SK-N-SH (cell line): ENCODE measurements at regions not wholly inside any gene's neighbourhood (a gene's known extent, or its start where the extent isn't known, plus 50 kb on each side); places are given as distances from the start of the nearest gene placed in this dataset.
A peak's percentile ranks its signal among the peaks of the same experiment; 100 is the strongest.

ENCODE experiments used
- CTCF ChIA-PET: fragments of 300-600, 350-600 bp; formaldehyde crosslinking; extraction: SDS; loops from one replicate; lab custom pipeline; 2021; lab: Yijun Ruan, JAX
- POLR2A ChIA-PET: fragments of 350-600 bp; sonication (Branson Sonifier 250); formaldehyde crosslinking; extraction: SDS; loops from one replicate; lab custom pipeline; 2020; ENCODE audit warnings: antibody characterized with exemption, inconsistent platforms; lab: Yijun Ruan, JAX
- DNase-seq: peaks from one replicate; pipeline ENCODE4 v3.0.0; 2012
- H2AFZ ChIP-seq: fragments of 200-600 bp; sonication (generic); 2 replicates; pipeline ENCODE4 v1.8.1; 2016; ENCODE audit warnings: antibody characterized with exemption, mild to moderate bottlenecking, low read depth
- H3F3A ChIP-seq: fragments of 200-600 bp; sonication (generic); replicated peaks from 2 replicates; pipeline ENCODE3; 2016; ENCODE audit warnings: antibody characterized with exemption, mild to moderate bottlenecking; ENCODE audit not compliant: insufficient read depth
- H3K27ac ChIP-seq, 2 experiments: fragments of 200-500 bp in 1 of 2; fragments of 200-600 bp in 1 of 2; sonication (Bioruptor generic) in 1 of 2; sonication (generic), shearing (Covaris generic) in 1 of 2; 2 replicates each; pipeline versions ENCODE4 v1.5.1 to v1.6.1; 2014 to 2016; ENCODE audit warnings: low read depth in 2 of 2, inconsistent platforms in 1 of 2, low read length in 1 of 2, mild to moderate bottlenecking in 1 of 2, mixed read lengths in 1 of 2
- H3K27me3 ChIP-seq: fragments of 200-600 bp; sonication (generic), shearing (Covaris generic); 2 replicates; pipeline ENCODE4 v1.6.1; 2016; ENCODE audit warnings: mixed run types; ENCODE audit not compliant: insufficient read depth
- H3K36me3 ChIP-seq, 2 experiments: fragments of 200-500 bp in 1 of 2; fragments of 200-600 bp in 1 of 2; sonication (Bioruptor generic) in 1 of 2; sonication (generic) in 1 of 2; replicated peaks in 1 of 2; 2 replicates each; pipeline versions ENCODE3 to v1.5.1; 2014 to 2016; ENCODE audit warnings: low read length in 1 of 2, mild to moderate bottlenecking in 1 of 2; ENCODE audit not compliant: insufficient read depth in 2 of 2, control insufficient read depth in 1 of 2
- H3K4me1 ChIP-seq, 2 experiments: fragments of 200-500 bp in 1 of 2; fragments of 200-600 bp in 1 of 2; sonication (Bioruptor generic) in 1 of 2; sonication (generic), shearing (Covaris generic) in 1 of 2; 2 replicates each; pipeline versions ENCODE4 v1.5.1 to v1.6.1; 2014 to 2016; ENCODE audit warnings: low read depth in 1 of 2, low read length in 1 of 2, mixed run types in 1 of 2; ENCODE audit not compliant: insufficient read depth in 2 of 2, control insufficient read depth in 1 of 2
- H3K4me2 ChIP-seq: fragments of 200-600 bp; sonication (generic), shearing (Covaris generic); 2 replicates; pipeline ENCODE4 v1.6.1; 2017; ENCODE audit warnings: mixed run types
- H3K4me3 ChIP-seq, 2 experiments: fragments of 200-500 bp in 1 of 2; fragments of 200-600 bp in 1 of 2; sonication (Bioruptor generic) in 1 of 2; sonication (generic), shearing (Covaris generic) in 1 of 2; 2 replicates each; pipeline versions ENCODE4 v1.5.1 to v1.8.1; 2014 to 2016; ENCODE audit warnings: low read depth in 2 of 2, inconsistent platforms in 1 of 2, low read length in 1 of 2, mild to moderate bottlenecking in 1 of 2, mixed read lengths in 1 of 2, moderate library complexity in 1 of 2
- H3K79me2 ChIP-seq: fragments of 200-600 bp; sonication (generic); 2 replicates; pipeline ENCODE4 v1.8.1; 2017; ENCODE audit warnings: mild to moderate bottlenecking; ENCODE audit not compliant: insufficient read depth
- H3K9ac ChIP-seq: fragments of 200-600 bp; sonication (generic); 2 replicates; pipeline ENCODE4 v1.6.1; 2017; ENCODE audit warnings: mixed run types
- H3K9me2 ChIP-seq: fragments of 200-600 bp; sonication (generic); 2 replicates; pipeline ENCODE4 v1.6.1; 2017; ENCODE audit warnings: mixed run types
- H3K9me3 ChIP-seq: fragments of 200-600 bp; sonication (generic); 2 replicates; pipeline ENCODE4 v1.6.1; 2017; ENCODE audit warnings: mixed run types, mild to moderate bottlenecking, moderate library complexity
- H4K20me1 ChIP-seq: fragments of 200-600 bp; sonication (generic); 2 replicates; pipeline ENCODE4 v1.6.1; 2017; ENCODE audit warnings: mild to moderate bottlenecking, mixed run types; ENCODE audit not compliant: insufficient read depth
- CTCF ChIP-seq: fragments of 200-600 bp; sonication (generic); IDR thresholded peaks from 2 replicates; pipeline ENCODE4 v1.6.1; 2017; ENCODE audit warnings: antibody characterized with exemption, mild to moderate bottlenecking, moderate library complexity
- EP300 ChIP-seq, 2 experiments: IDR thresholded peaks; 2 replicates each; pipeline versions ENCODE4 v1.4.0 to v1.6.1; 2012; ENCODE audit warnings: borderline replicate concordance in 1 of 2, low read depth in 1 of 2, low read length in 1 of 2
- FOXM1 ChIP-seq: IDR thresholded peaks from 2 replicates; pipeline ENCODE4 v1.4.0; 2012; ENCODE audit warnings: low read depth, mild to moderate bottlenecking
- GABPA ChIP-seq: IDR thresholded peaks from 2 replicates; pipeline ENCODE4 v1.4.0; 2012; ENCODE audit warnings: low read depth, mild to moderate bottlenecking
- GATA2 ChIP-seq: sonication (generic); formaldehyde crosslinking; IDR thresholded peaks from 2 replicates; pipeline ENCODE4 v1.5.0; 2020; ENCODE audit warnings: mild to moderate bottlenecking, missing genetic modification reagents
- MEF2A ChIP-seq: IDR thresholded peaks from 2 replicates; pipeline ENCODE4 v1.4.0; 2012; ENCODE audit warnings: low read depth, borderline replicate concordance
- POLR2AphosphoS5 ChIP-seq: IDR thresholded peaks from 2 replicates; pipeline ENCODE4 v1.6.1; 2012; ENCODE audit warnings: low read depth, low read length
- RXRA ChIP-seq: IDR thresholded peaks from 2 replicates; pipeline ENCODE4 v1.4.0; 2012; ENCODE audit warnings: low read depth, mild to moderate bottlenecking, borderline replicate concordance
- SMC3 ChIP-seq: IDR thresholded peaks from 2 replicates; pipeline ENCODE4 v1.6.1; 2012; ENCODE audit warnings: low read depth, low read length, improper control_type of control experiment
- TEAD4 ChIP-seq: IDR thresholded peaks from 2 replicates; pipeline ENCODE4 v1.4.0; 2012; ENCODE audit warnings: mild to moderate bottlenecking, borderline replicate concordance; ENCODE audit not compliant: insufficient read depth
- USF1 ChIP-seq: IDR thresholded peaks from 2 replicates; pipeline ENCODE4 v1.4.0; 2012; ENCODE audit warnings: low read depth, borderline replicate concordance
- YY1 ChIP-seq: IDR thresholded peaks from 2 replicates; pipeline ENCODE4 v1.4.0; 2012; ENCODE audit warnings: low read depth, mild to moderate bottlenecking
- WGBS: methylation state at CpG from one replicate; pipeline ENCODE4 v1.1.6; 2017; ENCODE audit warnings: low lambda C conversion rate; 5-methylcytosine and 5-hydroxymethylcytosine counted together
- TF ChIP-seq, protein P1 (sequence below): IDR thresholded peaks from 2 replicates; pipeline ENCODE4 v1.4.0; 2012; ENCODE audit warnings: low read depth
- TF ChIP-seq, protein P2 (sequence below): IDR thresholded peaks from 2 replicates; pipeline ENCODE4 v1.4.0; 2012; ENCODE audit warnings: low read depth, borderline replicate concordance
- TF ChIP-seq, protein P3 (sequence below): IDR thresholded peaks from 2 replicates; pipeline ENCODE4 v1.6.1; 2012; ENCODE audit warnings: mild to moderate bottlenecking, low read depth, low read length, moderate library complexity
- TF ChIP-seq, protein P4 (sequence below): IDR thresholded peaks from 2 replicates; pipeline ENCODE4; 2012

DNA sequence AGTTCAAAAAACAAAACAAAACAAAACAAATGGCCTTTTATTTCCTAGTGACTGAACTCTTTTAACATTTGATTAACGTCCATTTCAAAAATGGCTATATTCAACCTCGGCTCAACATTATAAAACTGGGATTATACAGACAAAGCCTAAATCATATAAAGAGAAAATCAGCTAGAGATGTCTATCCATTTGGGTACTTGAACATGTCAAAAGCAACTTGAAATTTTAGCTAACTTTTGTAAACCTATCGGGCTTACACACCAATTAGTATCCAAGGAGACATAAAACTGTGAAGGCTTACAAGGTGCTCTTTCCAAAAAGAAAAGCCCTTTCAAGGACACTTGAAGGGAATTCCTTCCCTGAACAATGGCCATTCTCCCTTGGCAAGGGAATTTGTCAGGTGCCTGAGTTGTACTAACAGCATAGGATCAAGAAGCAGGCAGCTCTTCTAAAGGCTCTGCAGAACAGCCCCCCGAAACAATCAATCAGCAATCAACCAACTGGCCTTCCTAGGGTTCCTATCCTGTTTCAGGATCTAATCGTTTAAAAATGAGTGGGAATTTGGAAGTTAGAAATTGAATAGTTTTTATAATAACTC lies 633.7 kb upstream of the HTR2C start (continued):
- TF ChIP-seq EP300 (IDR thresholded peaks at IDR 0.05; ENCODE audit: borderline replicate concordance in 1 of 2, low read depth in 1 of 2, low read length in 1 of 2), result no peak
- TF ChIP-seq POLR2AphosphoS5, result no peak
- no peak for TF ChIP-seq YY1
- TF ChIP-seq USF1, result no peak
- TF ChIP-seq, protein P1, sequence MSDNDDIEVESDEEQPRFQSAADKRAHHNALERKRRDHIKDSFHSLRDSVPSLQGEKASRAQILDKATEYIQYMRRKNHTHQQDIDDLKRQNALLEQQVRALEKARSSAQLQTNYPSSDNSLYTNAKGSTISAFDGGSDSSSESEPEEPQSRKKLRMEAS, result no peak
- TF ChIP-seq FOXM1, result no peak

DNA sequence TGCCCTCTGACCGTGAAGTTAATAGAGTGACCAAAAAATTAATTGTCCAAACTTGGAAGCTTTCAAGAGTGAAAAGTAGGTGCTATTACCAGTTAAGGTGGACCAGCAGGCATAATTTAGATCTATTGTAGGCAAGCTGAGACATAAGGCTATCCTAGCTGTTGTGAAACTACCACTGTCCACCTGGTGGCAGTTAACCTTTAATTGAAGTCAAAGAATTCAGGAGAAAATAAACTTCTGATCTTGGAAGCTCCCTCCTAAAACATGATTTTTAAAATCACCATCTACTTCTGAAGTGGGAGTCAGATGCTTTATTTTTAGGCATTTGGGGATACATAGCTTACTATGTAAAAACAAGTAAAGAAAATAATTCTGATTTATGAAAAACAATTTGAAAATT lies 636.3 kb upstream of the HTR2C start:
- 0 out of 2 replicates have a peak, but pooled peaks cover 10% of the 10 kb centered on the region for H3K9me3 ChIP-seq
- no peaks in the 10 kb centered on the region for H3K9me2 ChIP-seq
- no peaks in the 10 kb centered on the region for H3K36me3 ChIP-seq
- 31% methylated on average over 1 of the region's 1 CpG for WGBS
- no peak overlapping the region for H3K9ac ChIP-seq
- no peaks in the 10 kb centered on the region; the same call in 1 of the 2 replicates for H3K27me3 ChIP-seq
- no peak for DNase-seq
- ChIA-PET POLR2A (no interaction called here), CTCF (interaction anchor here (0.8 kb wide), 1 partner anchor 10 kb away, joined by 3 read pairs; no protein-coding TSS in a partner anchor)
- H3F3A ChIP-seq, result no peaks in the 10 kb centered on the region
- no peak overlapping the region for H3K27ac ChIP-seq
- H3K79me2 ChIP-seq, result no peaks in the 10 kb centered on the region
- H3K4me3 ChIP-seq, result no peak overlapping the region
- H3K4me1 ChIP-seq, result no peaks in the 10 kb centered on the region
- peak; percentile 34 for TF ChIP-seq CTCF
- TF ChIP-seq, protein P2, sequence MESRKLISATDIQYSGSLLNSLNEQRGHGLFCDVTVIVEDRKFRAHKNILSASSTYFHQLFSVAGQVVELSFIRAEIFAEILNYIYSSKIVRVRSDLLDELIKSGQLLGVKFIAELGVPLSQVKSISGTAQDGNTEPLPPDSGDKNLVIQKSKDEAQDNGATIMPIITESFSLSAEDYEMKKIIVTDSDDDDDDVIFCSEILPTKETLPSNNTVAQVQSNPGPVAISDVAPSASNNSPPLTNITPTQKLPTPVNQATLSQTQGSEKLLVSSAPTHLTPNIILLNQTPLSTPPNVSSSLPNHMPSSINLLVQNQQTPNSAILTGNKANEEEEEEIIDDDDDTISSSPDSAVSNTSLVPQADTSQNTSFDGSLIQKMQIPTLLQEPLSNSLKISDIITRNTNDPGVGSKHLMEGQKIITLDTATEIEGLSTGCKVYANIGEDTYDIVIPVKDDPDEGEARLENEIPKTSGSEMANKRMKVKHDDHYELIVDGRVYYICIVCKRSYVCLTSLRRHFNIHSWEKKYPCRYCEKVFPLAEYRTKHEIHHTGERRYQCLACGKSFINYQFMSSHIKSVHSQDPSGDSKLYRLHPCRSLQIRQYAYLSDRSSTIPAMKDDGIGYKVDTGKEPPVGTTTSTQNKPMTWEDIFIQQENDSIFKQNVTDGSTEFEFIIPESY, result no peak
- TF ChIP-seq, all 33 proteins: peak for 1
- Histone ChIP-seq H2AFZ (no peak overlapping the region), H4K20me1 (no peaks in the 10 kb centered on the region), H3K4me2 (no peak overlapping the region)

DNA sequence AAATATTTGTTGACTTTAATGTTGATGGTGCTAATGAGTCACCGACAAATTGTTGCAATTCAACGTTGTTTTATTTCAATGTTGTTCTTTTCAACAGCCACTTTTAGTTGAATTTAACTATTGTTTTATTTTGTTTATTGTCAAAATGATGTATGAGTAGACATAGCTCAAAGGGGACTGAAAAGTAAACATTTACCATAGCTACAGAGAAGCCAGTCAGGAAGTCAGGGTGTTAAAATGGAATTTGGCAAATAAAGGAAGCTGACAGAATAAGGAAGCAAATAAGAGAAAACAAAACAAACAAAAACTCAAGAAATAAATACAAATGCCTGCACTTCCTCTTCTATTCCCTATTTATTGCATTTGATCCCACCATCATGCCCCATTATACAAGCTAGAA lies 648.4 kb upstream of the HTR2C start:
- H3K36me3 ChIP-seq, result no peaks in the 10 kb centered on the region
- CTCF ChIA-PET, result interaction anchor here (0.5 kb wide), 1 partner anchor 1340 kb away, joined by 3 read pairs; no protein-coding TSS in a partner anchor
- no peak overlapping the region for H3K4me2 ChIP-seq
- 40% methylated on average over 2 of the region's 2 CpGs for WGBS
- no peaks in the 10 kb centered on the region for H3K27me3 ChIP-seq
- H3K9me2 ChIP-seq, result no peaks in the 10 kb centered on the region
- no peaks in the 10 kb centered on the region for H3K4me1 ChIP-seq
- no peaks in the 10 kb centered on the region for H3K9me3 ChIP-seq
- H2AFZ ChIP-seq, result no peak overlapping the region
- no peaks in the 10 kb centered on the region for H3K79me2 ChIP-seq
- H3K4me3 ChIP-seq, result no peak overlapping the region
- H3F3A ChIP-seq, result peaks cover 5% of the 10 kb centered on the region
- H4K20me1 ChIP-seq, result no peaks in the 10 kb centered on the region
- POLR2A ChIA-PET, result no interaction called here
- DNase-seq, result no peak
- H3K9ac ChIP-seq, result no peak overlapping the region
- no peak overlapping the region for H3K27ac ChIP-seq
- TF ChIP-seq TEAD4 (no peak), SMC3 (no peak), GABPA (no peak), GATA2 (CRISPR knock-in tag) (no peak), RXRA (no peak), MEF2A (no peak), YY1 (no peak)
- TF ChIP-seq, protein P3, sequence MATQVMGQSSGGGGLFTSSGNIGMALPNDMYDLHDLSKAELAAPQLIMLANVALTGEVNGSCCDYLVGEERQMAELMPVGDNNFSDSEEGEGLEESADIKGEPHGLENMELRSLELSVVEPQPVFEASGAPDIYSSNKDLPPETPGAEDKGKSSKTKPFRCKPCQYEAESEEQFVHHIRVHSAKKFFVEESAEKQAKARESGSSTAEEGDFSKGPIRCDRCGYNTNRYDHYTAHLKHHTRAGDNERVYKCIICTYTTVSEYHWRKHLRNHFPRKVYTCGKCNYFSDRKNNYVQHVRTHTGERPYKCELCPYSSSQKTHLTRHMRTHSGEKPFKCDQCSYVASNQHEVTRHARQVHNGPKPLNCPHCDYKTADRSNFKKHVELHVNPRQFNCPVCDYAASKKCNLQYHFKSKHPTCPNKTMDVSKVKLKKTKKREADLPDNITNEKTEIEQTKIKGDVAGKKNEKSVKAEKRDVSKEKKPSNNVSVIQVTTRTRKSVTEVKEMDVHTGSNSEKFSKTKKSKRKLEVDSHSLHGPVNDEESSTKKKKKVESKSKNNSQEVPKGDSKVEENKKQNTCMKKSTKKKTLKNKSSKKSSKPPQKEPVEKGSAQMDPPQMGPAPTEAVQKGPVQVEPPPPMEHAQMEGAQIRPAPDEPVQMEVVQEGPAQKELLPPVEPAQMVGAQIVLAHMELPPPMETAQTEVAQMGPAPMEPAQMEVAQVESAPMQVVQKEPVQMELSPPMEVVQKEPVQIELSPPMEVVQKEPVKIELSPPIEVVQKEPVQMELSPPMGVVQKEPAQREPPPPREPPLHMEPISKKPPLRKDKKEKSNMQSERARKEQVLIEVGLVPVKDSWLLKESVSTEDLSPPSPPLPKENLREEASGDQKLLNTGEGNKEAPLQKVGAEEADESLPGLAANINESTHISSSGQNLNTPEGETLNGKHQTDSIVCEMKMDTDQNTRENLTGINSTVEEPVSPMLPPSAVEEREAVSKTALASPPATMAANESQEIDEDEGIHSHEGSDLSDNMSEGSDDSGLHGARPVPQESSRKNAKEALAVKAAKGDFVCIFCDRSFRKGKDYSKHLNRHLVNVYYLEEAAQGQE, result no peak
- TF ChIP-seq, protein P4, sequence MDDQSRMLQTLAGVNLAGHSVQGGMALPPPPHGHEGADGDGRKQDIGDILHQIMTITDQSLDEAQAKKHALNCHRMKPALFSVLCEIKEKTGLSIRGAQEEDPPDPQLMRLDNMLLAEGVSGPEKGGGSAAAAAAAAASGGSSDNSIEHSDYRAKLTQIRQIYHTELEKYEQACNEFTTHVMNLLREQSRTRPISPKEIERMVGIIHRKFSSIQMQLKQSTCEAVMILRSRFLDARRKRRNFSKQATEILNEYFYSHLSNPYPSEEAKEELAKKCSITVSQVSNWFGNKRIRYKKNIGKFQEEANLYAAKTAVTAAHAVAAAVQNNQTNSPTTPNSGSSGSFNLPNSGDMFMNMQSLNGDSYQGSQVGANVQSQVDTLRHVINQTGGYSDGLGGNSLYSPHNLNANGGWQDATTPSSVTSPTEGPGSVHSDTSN, result no peak
